ENCODE measurements at regions not wholly inside any gene's neighbourhood (a gene's known extent, or its start where the extent isn't known, plus 50 kb on each side); places are given as distances from the start of the nearest gene placed in this dataset.

DNA sequence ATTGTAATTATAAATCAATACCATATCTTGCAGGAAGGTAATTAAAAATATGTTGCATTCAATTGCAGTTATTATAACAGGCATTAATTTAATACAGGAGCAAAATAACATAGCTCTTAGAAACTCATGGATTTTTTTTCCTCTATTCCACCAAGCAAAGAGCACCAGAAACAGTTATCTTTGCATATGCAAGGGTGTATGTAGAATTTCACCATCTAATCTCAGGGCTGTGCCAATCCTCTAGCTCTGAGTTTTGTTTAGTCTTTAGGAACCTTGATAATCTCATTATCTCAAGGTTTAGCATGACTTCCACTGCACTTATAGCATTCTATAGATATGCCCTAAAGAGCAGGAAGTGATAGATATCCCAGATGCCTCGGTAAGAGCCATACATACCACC lies 197.5 kb downstream of the VEGFC start:
- DNase-seq (ENCODE audit: extremely low spot score in 2 of 2), result no peak
- H3K36me3 ChIP-seq, result no peaks in the 10 kb centered on the region
- H3K27me3 ChIP-seq, result no peaks in the 10 kb centered on the region
- TF ChIP-seq POLR2A (IDR thresholded peaks at IDR 0.05) (no peak), POLR2AphosphoS5 (IDR thresholded peaks at IDR 0.05; ENCODE audit: insufficient read depth in 1 of 2, low read depth in 1 of 2) (no peak)
- TF ChIP-seq, protein P1, sequence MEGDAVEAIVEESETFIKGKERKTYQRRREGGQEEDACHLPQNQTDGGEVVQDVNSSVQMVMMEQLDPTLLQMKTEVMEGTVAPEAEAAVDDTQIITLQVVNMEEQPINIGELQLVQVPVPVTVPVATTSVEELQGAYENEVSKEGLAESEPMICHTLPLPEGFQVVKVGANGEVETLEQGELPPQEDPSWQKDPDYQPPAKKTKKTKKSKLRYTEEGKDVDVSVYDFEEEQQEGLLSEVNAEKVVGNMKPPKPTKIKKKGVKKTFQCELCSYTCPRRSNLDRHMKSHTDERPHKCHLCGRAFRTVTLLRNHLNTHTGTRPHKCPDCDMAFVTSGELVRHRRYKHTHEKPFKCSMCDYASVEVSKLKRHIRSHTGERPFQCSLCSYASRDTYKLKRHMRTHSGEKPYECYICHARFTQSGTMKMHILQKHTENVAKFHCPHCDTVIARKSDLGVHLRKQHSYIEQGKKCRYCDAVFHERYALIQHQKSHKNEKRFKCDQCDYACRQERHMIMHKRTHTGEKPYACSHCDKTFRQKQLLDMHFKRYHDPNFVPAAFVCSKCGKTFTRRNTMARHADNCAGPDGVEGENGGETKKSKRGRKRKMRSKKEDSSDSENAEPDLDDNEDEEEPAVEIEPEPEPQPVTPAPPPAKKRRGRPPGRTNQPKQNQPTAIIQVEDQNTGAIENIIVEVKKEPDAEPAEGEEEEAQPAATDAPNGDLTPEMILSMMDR (IDR thresholded peaks at IDR 0.05), result no peak
- no peak overlapping the region for H3K27ac ChIP-seq
- no peaks in the 10 kb centered on the region for H3K9me3 ChIP-seq
- intact Hi-C loops (cut with DNase I), result no loop called here
- no peaks in the 10 kb centered on the region for H3K4me1 ChIP-seq
- H3K4me3 ChIP-seq, result no peak overlapping the region

DNA sequence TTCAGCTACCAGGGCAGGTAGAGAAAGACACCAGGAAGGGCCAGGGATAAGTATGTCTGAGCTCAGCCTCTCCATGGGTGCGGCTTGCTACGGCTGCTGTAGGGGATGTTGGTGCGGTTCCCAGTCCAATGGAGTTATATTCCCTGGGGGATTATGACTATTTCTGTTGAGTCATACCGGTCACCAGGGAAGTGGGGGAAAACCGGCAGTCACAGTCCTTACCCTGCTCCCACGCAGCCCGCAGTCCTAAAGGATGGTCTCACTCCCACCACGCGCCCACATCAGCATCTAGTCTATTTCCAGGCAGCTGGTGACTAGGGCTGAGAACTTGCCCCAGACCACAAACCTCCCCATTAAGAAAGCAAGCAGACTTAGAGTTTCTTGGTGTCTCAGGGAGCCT lies 191.6 kb downstream of the VEGFC start:
- Histone ChIP-seq H3K27ac (no peak overlapping the region), H3K9me3 (no peaks in the 10 kb centered on the region), H3K4me3 (no peak overlapping the region), H3K4me1 (no peaks in the 10 kb centered on the region), H3K36me3 (no peaks in the 10 kb centered on the region), H3K27me3 (no peaks in the 10 kb centered on the region)
- no peak for DNase-seq (ENCODE audit: extremely low spot score in 2 of 2)
- intact Hi-C loops (cut with DNase I), result no loop called here
- TF ChIP-seq POLR2A (IDR thresholded peaks at IDR 0.05) (no peak), POLR2AphosphoS5 (IDR thresholded peaks at IDR 0.05; ENCODE audit: insufficient read depth in 1 of 2, low read depth in 1 of 2) (no peak)
- TF ChIP-seq, protein P1 (IDR thresholded peaks at IDR 0.05), result no peak

DNA sequence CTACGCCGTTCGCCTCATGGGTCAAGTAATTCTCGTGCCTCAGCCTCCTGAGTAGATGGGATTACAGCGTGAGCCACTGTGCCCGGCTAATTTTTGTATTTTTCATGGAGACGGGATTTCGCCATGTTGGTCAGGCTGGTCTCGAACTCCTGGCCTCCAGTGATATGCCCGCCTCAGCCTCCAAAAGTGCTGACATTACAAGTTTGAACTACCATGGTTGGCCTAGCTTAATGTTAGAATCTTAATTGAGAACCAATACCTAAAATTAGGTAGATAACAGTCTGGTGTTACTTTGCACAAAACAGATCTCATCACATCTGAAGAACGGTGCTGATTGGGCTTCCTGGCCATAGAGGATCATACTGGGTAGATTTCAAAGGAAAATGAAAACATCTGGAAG lies 184.9 kb downstream of the VEGFC start:
- Histone ChIP-seq H3K27me3 (no peaks in the 10 kb centered on the region), H3K27ac (no peak overlapping the region), H3K4me3 (no peak overlapping the region), H3K36me3 (no peaks in the 10 kb centered on the region), H3K4me1 (no peaks in the 10 kb centered on the region), H3K9me3 (no peaks in the 10 kb centered on the region)
- intact Hi-C loops (cut with DNase I), result no loop called here
- TF ChIP-seq POLR2A (IDR thresholded peaks at IDR 0.05), result no peak
- TF ChIP-seq, protein P1 (IDR thresholded peaks at IDR 0.05), result no peak
- TF ChIP-seq POLR2AphosphoS5 (IDR thresholded peaks at IDR 0.05; ENCODE audit: insufficient read depth in 1 of 2, low read depth in 1 of 2), result no peak
- no peak for DNase-seq (ENCODE audit: extremely low spot score in 2 of 2)

DNA sequence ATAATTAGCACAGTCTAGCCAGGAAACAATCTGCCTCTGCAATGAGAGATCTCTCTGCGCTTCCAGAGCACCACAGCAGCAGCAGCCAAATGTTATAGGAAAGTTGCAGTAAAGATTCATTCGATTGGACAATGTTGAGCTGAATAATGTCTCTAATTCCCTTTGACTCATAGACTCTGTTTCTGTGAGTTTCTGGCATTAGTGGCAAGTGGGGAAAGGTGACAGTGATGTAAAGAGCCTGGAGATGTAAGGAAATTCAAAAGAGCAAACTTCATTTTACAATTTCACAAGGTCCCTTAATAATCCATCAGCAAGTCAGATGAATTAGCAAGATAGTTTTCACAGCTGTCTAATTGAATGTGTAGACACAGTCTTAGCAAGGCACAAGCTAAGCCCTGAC lies 184.4 kb downstream of the VEGFC start:
- H3K4me1 ChIP-seq, result no peaks in the 10 kb centered on the region
- H3K4me3 ChIP-seq, result no peak overlapping the region
- no peak for DNase-seq (ENCODE audit: extremely low spot score in 2 of 2)
- H3K27ac ChIP-seq, result no peak overlapping the region
- no peaks in the 10 kb centered on the region for H3K9me3 ChIP-seq
- H3K27me3 ChIP-seq, result no peaks in the 10 kb centered on the region
- intact Hi-C loops (cut with DNase I), result no loop called here
- TF ChIP-seq, protein P1 (IDR thresholded peaks at IDR 0.05), result no peak
- TF ChIP-seq POLR2A (IDR thresholded peaks at IDR 0.05) (no peak), POLR2AphosphoS5 (IDR thresholded peaks at IDR 0.05; ENCODE audit: insufficient read depth in 1 of 2, low read depth in 1 of 2) (no peak)
- no peaks in the 10 kb centered on the region for H3K36me3 ChIP-seq

DNA sequence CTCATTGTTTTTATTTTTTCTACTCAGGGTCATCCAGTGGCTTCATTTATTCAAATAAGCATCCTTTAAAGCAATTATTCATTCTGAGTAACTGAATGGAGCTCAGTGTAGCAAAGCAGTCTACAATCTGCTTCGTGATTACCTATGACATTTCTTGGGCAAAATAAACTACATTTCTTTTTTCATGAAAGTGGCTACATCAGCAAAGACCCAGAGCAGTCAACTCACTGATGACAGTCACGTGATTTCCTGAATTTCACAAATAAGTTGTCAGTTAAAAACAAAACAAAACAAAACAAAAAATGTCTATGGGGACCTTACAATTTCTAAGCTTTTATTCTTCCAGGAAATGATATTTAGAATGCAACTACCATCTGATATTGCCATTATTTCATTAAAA lies 182.1 kb downstream of the VEGFC start:
- DNase-seq (ENCODE audit: extremely low spot score in 2 of 2), result no peak
- intact Hi-C loops (cut with DNase I), result no loop called here
- Histone ChIP-seq H3K4me1 (no peaks in the 10 kb centered on the region), H3K4me3 (no peak overlapping the region), H3K36me3 (no peaks in the 10 kb centered on the region), H3K9me3 (no peaks in the 10 kb centered on the region), H3K27ac (no peak overlapping the region), H3K27me3 (no peaks in the 10 kb centered on the region)
- TF ChIP-seq POLR2A (IDR thresholded peaks at IDR 0.05) (no peak), POLR2AphosphoS5 (IDR thresholded peaks at IDR 0.05; ENCODE audit: insufficient read depth in 1 of 2, low read depth in 1 of 2) (no peak)
- TF ChIP-seq, protein P1 (IDR thresholded peaks at IDR 0.05), result no peak

All from vagina (tissue), 2 donors.